ENCODE measurements at regions not wholly inside any gene's neighbourhood (a gene's known extent, or its start where the extent isn't known, plus 50 kb on each side); places are given as distances from the start of the nearest gene placed in this dataset.

GRCh38 chr2:12827721-12828120, 111.0 kb downstream of the TRIB2 start:
- TF ChIP-seq CBX2 (IDR thresholded peaks at IDR 0.05; ENCODE audit: insufficient read depth, low read length, poor library complexity, severe bottlenecking) (no peak), TEAD4 (IDR thresholded peaks at IDR 0.05; ENCODE audit: low read length) (no peak), TEAD4 (CRISPR knock-in tag; IDR thresholded peaks at IDR 0.05; ENCODE audit: borderline replicate concordance) (no peak), TAF15 (IDR thresholded peaks at IDR 0.05; ENCODE audit: low read depth, low read length) (no peak), TEAD1 (CRISPR knock-in tag; IDR thresholded peaks at IDR 0.05) (no peak), TRIM28 (IDR thresholded peaks at IDR 0.05) (no peak), MCM5 (IDR thresholded peaks at IDR 0.05; ENCODE audit: low read depth) (no peak), TBP (optimal IDR thresholded peaks at IDR 0.05; ENCODE audit: low read depth, low read length) (no peak), EZH2 (IDR thresholded peaks at IDR 0.05; ENCODE audit: borderline replicate concordance, low read depth, low read length) (no peak), PHF20 (IDR thresholded peaks at IDR 0.05; ENCODE audit: partially characterized antibody) (no peak), KAT7 (CRISPR knock-in tag; IDR thresholded peaks at IDR 0.05; ENCODE audit: borderline replicate concordance) (no peak), PHB2 (IDR thresholded peaks at IDR 0.05; ENCODE audit: low read depth) (no peak)
